Heart right ventricle (tissue), 16 donors: ENCODE measurements at regions not wholly inside any gene's neighbourhood (a gene's known extent, or its start where the extent isn't known, plus 50 kb on each side); places are given as distances from the start of the nearest gene placed in this dataset.

Experiments
- ATAC-seq, 8 donors: fragments of 200-7000 bp; cut with Tn5 transposase; one replicate each; pipeline ENCODE4 v1.9.1; 2020; ENCODE audit warnings: mild to moderate bottlenecking in 8 of 8, moderate library complexity in 8 of 8, moderate number of reproducible peaks in 1 of 8
- DNase-seq, 2 donors: peaks; one replicate each; pipeline ENCODE4 v3.0.0-alpha.2; 2020
- H3K27ac ChIP-seq, 10 donors: fragments of 200-600 bp; sonication (generic) in 2 of 10; one replicate each; pipeline versions ENCODE4 v1.5.0 to v1.8.0; 2020 to 2022; ENCODE audit warnings: mild to moderate bottlenecking in 3 of 10
- H3K27me3 ChIP-seq, 7 donors: fragments of 200-600 bp; one replicate each; pipeline ENCODE4 v1.8.0; 2021 to 2022; ENCODE audit warnings: mild to moderate bottlenecking in 2 of 7
- H3K36me3 ChIP-seq, 9 donors: fragments of 200-600 bp; sonication (generic) in 1 of 9; one replicate each; pipeline versions ENCODE4 v1.5.0 to v1.8.0; 2020 to 2022; ENCODE audit warnings: mild to moderate bottlenecking in 2 of 9
- H3K4me1 ChIP-seq, 9 donors: fragments of 200-600 bp; sonication (generic) in 1 of 9; one replicate each; pipeline versions ENCODE4 v1.5.0 to v1.8.0; 2020 to 2022; ENCODE audit warnings: mild to moderate bottlenecking in 4 of 9
- H3K4me3 ChIP-seq, 10 donors: fragments of 200-600 bp; sonication (generic) in 2 of 10; one replicate each; pipeline versions ENCODE4 v1.5.0 to v1.8.0; 2020 to 2022; ENCODE audit warnings: mild to moderate bottlenecking in 7 of 10, moderate library complexity in 2 of 10
- H3K9me3 ChIP-seq, 11 donors: fragments of 200-600 bp in 10 of 11; sonication (generic) in 2 of 11; one replicate each; pipeline versions ENCODE4 v1.5.0 to v1.8.0; 2013 to 2022; ENCODE audit warnings: mild to moderate bottlenecking in 2 of 11, control low read depth in 1 of 11, moderate library complexity in 1 of 11
- WGBS, 2 donors: extraction: QIAGEN DNeasy Blood & Tissue Kit; methylation state at CpG; one replicate each; pipeline ENCODE4 v1.1.7; 2013; ENCODE audit warnings: inconsistent platforms in 1 of 2; 5-methylcytosine and 5-hydroxymethylcytosine counted together
- intact Hi-C, 10 donors: fragments of 100-400 bp; cut with DNase I; formaldehyde crosslinking; loops; one replicate each; pipeline versions ENCODE4 v1.11.1 to v1.14.2; 2022
- TF ChIP-seq, protein P1 (sequence below), 9 donors: fragments of 200-600 bp; sonication (generic) in 2 of 9; IDR thresholded peaks; one replicate each; pipeline versions ENCODE4 v1.5.0 to v1.8.0; 2021 to 2022; ENCODE audit warnings: antibody characterized with exemption in 9 of 9, mild to moderate bottlenecking in 5 of 9, moderate library complexity in 1 of 9
- donor health status: Arrhythmogenic right ventricular cardiomyopathy.
- donor health status: ischemic (EF 13 %, LVEDD 7.1; RV severe dilation, severe dysfunction).
- donor health status: healthy with polysubstance abuse.
- donor health status: DM: no; HTN: yes; CAD: no.
- donor health status: DM: no; HTN: no; CAD: no.
- donor health status: ischemic (EF 25% LVEDD 6.9; RV normal size, moderate dysfunction).
- donor health status: ischemic (EF 25% LVEDD 5.7; RV mildly dilated, moderate dysfunction).
- donor health status: healthy.
- donor health status: DM: yes; HTN: yes; CAD: no.
- donor health status: Ischemic cardiomyopathy.
- donor health status: ischemic (EF 35%, LVEDD 5.7; RV mildly dilated, moderate dysfunction).
- donor health status: nonischemic (EF 11% LVEDD 7.7; RV severe dilation, severe dysfunction).
- donor health status: DM: yes; HTN: yes; CAD: no.
- donor health status: PGD.
- donor health status: ischemic (EF 29% LVEDD 5.4; RV normal size, mild dysfunction).
- donor health status: nonischemic (EF 23%, LVEDD 6.1; RV moderate dilation, normal function).

GRCh38 chr6:88517737-88518136 is 351.6 kb upstream of the CNR1 start:
- WGBS, 2 donors, result 25 to 37% methylated on average over 3 of the region's 3 CpGs

DNA sequence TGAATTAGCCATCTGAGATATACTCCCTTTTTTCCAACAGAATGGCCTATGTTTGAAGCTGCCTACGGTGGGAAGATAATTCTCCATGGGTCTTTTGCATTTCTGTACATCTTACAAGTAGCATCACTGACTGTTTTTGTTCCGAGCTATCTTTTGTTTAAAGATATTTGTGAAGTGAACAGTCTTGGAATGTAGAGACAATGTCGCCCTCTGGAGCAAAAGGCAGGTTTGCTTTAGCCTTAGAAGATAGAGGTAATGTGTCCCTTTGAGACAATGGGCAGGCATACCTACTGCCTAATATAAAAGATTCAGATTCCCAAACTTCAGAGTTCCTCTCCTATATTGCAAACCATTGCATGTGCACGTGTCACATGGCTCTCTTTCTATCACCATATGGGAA is 347.8 kb upstream of the CNR1 start:
- Histone ChIP-seq H3K36me3 (no peaks in the 10 kb centered on the region), H3K27me3 (peaks cover 0 to 9% (median 0%) of the 10 kb centered on the region in 7 donors), H3K4me3 (no peak overlapping the region), H3K4me1 (no peaks in the 10 kb centered on the region), H3K9me3 (peaks cover 0 to 3% (median 0%) of the 10 kb centered on the region in 11 donors), H3K27ac (no peak overlapping the region)
- TF ChIP-seq, protein P1, sequence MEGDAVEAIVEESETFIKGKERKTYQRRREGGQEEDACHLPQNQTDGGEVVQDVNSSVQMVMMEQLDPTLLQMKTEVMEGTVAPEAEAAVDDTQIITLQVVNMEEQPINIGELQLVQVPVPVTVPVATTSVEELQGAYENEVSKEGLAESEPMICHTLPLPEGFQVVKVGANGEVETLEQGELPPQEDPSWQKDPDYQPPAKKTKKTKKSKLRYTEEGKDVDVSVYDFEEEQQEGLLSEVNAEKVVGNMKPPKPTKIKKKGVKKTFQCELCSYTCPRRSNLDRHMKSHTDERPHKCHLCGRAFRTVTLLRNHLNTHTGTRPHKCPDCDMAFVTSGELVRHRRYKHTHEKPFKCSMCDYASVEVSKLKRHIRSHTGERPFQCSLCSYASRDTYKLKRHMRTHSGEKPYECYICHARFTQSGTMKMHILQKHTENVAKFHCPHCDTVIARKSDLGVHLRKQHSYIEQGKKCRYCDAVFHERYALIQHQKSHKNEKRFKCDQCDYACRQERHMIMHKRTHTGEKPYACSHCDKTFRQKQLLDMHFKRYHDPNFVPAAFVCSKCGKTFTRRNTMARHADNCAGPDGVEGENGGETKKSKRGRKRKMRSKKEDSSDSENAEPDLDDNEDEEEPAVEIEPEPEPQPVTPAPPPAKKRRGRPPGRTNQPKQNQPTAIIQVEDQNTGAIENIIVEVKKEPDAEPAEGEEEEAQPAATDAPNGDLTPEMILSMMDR (IDR thresholded peaks at IDR 0.05), result no peak
- DNase-seq (no peak), ATAC-seq (no peak)
- WGBS, 2 donors, result 73 to 75% methylated on average over 4 of the region's 4 CpGs
- intact Hi-C loops, result no loop called here

More at GRCh38 chr6:88517737-88518136, 351.6 kb upstream of the CNR1 start:
- TF ChIP-seq, protein P1 (IDR thresholded peaks at IDR 0.05), result no peak
- H3K27me3 ChIP-seq, result peaks cover 0 to 9% (median 0%) of the 10 kb centered on the region in 7 donors
- H3K27ac ChIP-seq, result no peak overlapping the region
- no peaks in the 10 kb centered on the region for H3K4me1 ChIP-seq
- ATAC-seq, result no peak
- H3K36me3 ChIP-seq, result no peaks in the 10 kb centered on the region
- no peak overlapping the region for H3K4me3 ChIP-seq
- DNase-seq, result no peak
- peaks cover 0 to 3% (median 0%) of the 10 kb centered on the region in 11 donors for H3K9me3 ChIP-seq
- intact Hi-C loops, result no loop called here

GRCh38 chr6:88513471-88513870 is 347.3 kb upstream of the CNR1 start:
- ATAC-seq (no peak), DNase-seq (no peak)
- intact Hi-C loops, result no loop called here
- Histone ChIP-seq H3K4me1 (no peaks in the 10 kb centered on the region), H3K27ac (no peak overlapping the region), H3K27me3 (peaks cover 0 to 9% (median 0%) of the 10 kb centered on the region in 7 donors), H3K36me3 (no peaks in the 10 kb centered on the region), H3K9me3 (peaks cover 0 to 3% (median 0%) of the 10 kb centered on the region in 11 donors), H3K4me3 (no peak overlapping the region)
- TF ChIP-seq, protein P1 (IDR thresholded peaks at IDR 0.05), result no peak

DNA sequence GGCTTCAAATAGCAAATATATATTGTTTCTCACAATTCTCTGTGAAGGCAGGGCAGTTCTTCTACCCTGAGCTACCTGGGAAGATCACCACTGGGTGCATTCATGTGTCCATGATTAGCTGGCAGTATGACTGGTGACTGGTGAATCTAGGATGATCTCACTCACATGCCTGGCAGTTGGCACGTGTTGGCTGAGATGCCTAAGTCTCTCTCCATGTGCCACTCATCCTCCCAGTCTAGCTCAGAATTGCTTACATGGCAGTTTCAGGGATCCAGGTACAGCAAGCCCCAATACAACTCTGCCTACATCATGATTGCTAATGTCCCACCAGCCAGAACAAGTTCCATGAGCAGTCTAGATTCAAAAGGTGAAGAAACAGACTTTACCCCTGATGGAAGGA is 346.8 kb upstream of the CNR1 start:
- H3K4me1 ChIP-seq, result no peaks in the 10 kb centered on the region
- no peak for ATAC-seq
- DNase-seq, result no peak
- peaks cover 0 to 5% (median 0%) of the 10 kb centered on the region in 11 donors for H3K9me3 ChIP-seq
- H3K4me3 ChIP-seq, result no peak overlapping the region
- H3K36me3 ChIP-seq, result no peaks in the 10 kb centered on the region
- peaks cover 0 to 9% (median 0%) of the 10 kb centered on the region in 7 donors for H3K27me3 ChIP-seq
- TF ChIP-seq, protein P1 (IDR thresholded peaks at IDR 0.05), result no peak
- no peak overlapping the region for H3K27ac ChIP-seq
- WGBS, 2 donors, result 44 to 71% methylated on average over 1 of the region's 1 CpG
- intact Hi-C loops, result no loop called here
